Epithelial cell of proximal tubule (primary cell): ENCODE measurements at regions not wholly inside any gene's neighbourhood (a gene's known extent, or its start where the extent isn't known, plus 50 kb on each side); places are given as distances from the start of the nearest gene placed in this dataset.

Experiments used
- DNase-seq: peaks from one replicate; pipeline ENCODE4 v3.0.0-alpha.2; 2011; ENCODE audit warnings: low read depth
- H3K4me3 ChIP-seq: 2 replicates; pipeline ENCODE4 v1.5.1; 2011; ENCODE audit warnings: low read depth, mild to moderate bottlenecking, low read length
- CTCF ChIP-seq: conservative IDR thresholded peaks from 2 replicates; pipeline ENCODE4 v1.5.1; 2012; ENCODE audit warnings: low read depth, mild to moderate bottlenecking, low read length

GRCh38 chr10:5585517-5586206 is 60.9 kb downstream of the CALML3 start:
- no peak for DNase-seq
- no peak overlapping the region for H3K4me3 ChIP-seq
- TF ChIP-seq CTCF, result no peak

- H3K4me3 ChIP-seq, result no peak overlapping the region
- TF ChIP-seq CTCF, result no peak
- DNase-seq, result no peak
These were observed 62.7 kb downstream of the CALML3 start for GRCh38 chr10:5587151-5588079.

- no peak for TF ChIP-seq CTCF
- no peak for DNase-seq
- no peak overlapping the region for H3K4me3 ChIP-seq
These were observed 63.3 kb downstream of the CALML3 start for GRCh38 chr10:5588080-5588453.

GRCh38 chr10:5588603-5589002 is 63.8 kb downstream of the CALML3 start:
- no peak for TF ChIP-seq CTCF
- H3K4me3 ChIP-seq, result no peak overlapping the region
- DNase-seq, result no peak
